ENCODE measurements at regions not wholly inside any gene's neighbourhood (a gene's known extent, or its start where the extent isn't known, plus 50 kb on each side); places are given as distances from the start of the nearest gene placed in this dataset.

DNA sequence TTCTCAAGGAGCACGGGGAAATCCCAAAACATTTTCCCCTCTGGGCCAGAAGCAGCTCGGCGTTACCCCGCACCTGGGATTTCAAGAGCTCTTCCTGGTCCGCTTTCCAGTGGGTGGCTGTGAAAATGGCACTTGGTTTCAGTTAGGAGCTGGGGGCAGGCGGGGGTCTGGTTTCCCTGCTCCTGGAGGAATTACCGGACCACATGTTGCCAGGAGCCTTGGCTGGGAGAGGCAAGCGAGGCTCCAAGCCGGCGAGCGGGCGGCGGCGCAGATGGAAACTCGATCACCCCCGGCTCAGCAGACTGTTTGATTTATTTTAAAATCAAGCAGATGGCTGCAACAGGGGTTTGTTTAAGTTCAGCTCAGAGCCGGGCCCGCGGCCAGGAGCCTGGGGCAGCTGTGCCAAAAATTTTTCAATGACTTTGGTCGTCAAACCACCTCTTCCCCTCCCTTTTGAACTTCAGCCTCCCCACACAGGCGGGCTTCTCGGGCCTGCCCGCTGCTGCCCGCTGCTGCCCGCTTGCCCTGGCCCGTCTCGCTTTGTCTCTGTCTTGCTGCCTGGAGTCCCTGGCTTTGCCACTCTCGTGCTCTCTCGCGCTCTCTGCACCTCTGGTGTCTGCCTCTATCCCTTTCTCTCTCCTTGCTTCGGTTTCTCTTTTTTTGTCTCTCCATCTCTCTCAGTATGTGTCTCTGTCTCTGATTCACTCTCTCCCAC is 108.0 kb upstream of the CIBAR2 start:
- H3K9me3 ChIP-seq (ENCODE audit: control insufficient read depth, insufficient read depth, low read length) = no peaks in the 10 kb centered on the region
- no peaks in the 10 kb centered on the region for H3K36me3 ChIP-seq (ENCODE audit: control insufficient read depth, insufficient read depth, low read length)
- peaks cover 6% of the 10 kb centered on the region for H3K27me3 ChIP-seq (ENCODE audit: control insufficient read depth, insufficient read depth, low read length)
- H3K4me1 ChIP-seq (ENCODE audit: control insufficient read depth, insufficient read depth, low read length) = peaks cover 46% of the 10 kb centered on the region
- WGBS (ENCODE audit: insufficient coverage) = 15% methylated on average over 30 of the region's 31 CpGs
- DNase-seq (ENCODE audit: low read depth in 4 of 6, low spot score in 6 of 6) = peak; percentile 71 to 97 (median 80)
- H3K4me3 ChIP-seq (ENCODE audit: low read depth, low read length) = peak overlapping the region; percentile 12
- H3K27ac ChIP-seq (ENCODE audit: low read depth, low read length) = peak overlapping the region; percentile 76

DNA sequence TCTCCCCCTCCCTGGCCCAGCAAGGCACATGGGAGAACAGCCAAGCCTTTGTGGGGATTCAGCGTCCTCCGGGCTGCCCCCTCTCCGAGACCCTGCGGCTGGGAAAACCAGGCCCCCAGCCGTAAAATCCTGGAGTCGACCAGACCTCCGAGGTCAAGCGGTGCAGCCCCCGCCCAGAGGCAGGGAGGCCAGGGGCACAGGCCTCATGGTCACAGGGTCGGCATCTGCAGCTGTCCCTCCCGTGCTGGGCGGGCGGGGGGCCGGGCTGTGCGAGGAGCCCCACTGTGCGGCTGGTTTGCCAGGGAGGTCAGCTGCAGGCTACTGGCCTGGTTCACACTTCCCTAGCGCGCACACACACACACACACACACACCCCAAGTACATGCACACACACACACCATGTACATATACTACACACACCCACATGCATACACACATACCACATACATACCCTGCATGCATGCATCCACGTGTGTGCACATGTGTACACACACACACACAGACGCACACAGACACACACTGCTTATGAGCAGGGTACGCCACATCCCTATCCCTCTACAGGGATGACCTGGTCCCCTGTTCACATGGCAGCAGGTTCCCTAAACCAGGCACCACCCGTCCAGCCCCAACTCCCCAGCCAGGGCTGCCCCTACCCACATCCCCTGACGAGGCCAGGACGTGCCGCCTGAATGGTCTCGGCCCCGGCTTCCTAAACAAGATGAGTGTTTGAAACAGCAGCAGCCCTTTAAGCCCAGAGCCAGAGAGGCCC is 108.9 kb upstream of the CIBAR2 start:
- 41% methylated on average over 27 of the region's 27 CpGs for WGBS (ENCODE audit: insufficient coverage)
- H3K36me3 ChIP-seq (ENCODE audit: control insufficient read depth, insufficient read depth, low read length) = no peaks in the 10 kb centered on the region
- H3K4me3 ChIP-seq (ENCODE audit: low read depth, low read length) = no peak overlapping the region
- peak in 1 of 6 donors; percentile 62 for DNase-seq (ENCODE audit: low read depth in 4 of 6, low spot score in 6 of 6)
- H3K27ac ChIP-seq (ENCODE audit: low read depth, low read length) = peak overlapping the region; percentile 76
- peaks cover 2% of the 10 kb centered on the region for H3K27me3 ChIP-seq (ENCODE audit: control insufficient read depth, insufficient read depth, low read length)
- no peaks in the 10 kb centered on the region for H3K9me3 ChIP-seq (ENCODE audit: control insufficient read depth, insufficient read depth, low read length)
- peaks cover 42% of the 10 kb centered on the region for H3K4me1 ChIP-seq (ENCODE audit: control insufficient read depth, insufficient read depth, low read length)

DNA sequence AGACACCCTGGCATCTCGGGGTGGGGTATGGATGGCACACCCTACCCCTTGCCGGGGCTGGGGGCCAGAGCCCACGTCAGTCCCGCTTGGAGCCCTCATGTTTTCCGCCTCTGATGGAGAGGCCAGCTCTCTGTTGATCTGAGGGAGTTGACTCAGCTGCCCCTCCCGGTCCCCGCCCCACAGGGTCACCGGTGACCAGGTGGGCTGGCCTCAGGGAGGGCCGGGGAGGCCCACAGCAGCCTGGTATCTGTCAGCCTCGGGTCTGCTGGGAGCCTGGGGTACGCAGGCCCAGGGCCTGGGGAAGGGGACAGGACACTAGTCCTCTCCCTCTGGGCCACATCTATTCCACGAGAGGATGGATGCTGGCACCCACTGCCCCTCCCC is 109.5 kb upstream of the CIBAR2 start:
- H3K27ac ChIP-seq (ENCODE audit: low read depth, low read length) = peak overlapping the region; percentile 57
- WGBS (ENCODE audit: insufficient coverage) = 66% methylated on average over 12 of the region's 12 CpGs
- DNase-seq (ENCODE audit: low read depth in 4 of 6, low spot score in 6 of 6) = no peak
- no peaks in the 10 kb centered on the region for H3K9me3 ChIP-seq (ENCODE audit: control insufficient read depth, insufficient read depth, low read length)
- peaks cover 44% of the 10 kb centered on the region for H3K4me1 ChIP-seq (ENCODE audit: control insufficient read depth, insufficient read depth, low read length)
- no peak overlapping the region for H3K4me3 ChIP-seq (ENCODE audit: low read depth, low read length)
- H3K36me3 ChIP-seq (ENCODE audit: control insufficient read depth, insufficient read depth, low read length) = no peaks in the 10 kb centered on the region
- peaks cover 2% of the 10 kb centered on the region for H3K27me3 ChIP-seq (ENCODE audit: control insufficient read depth, insufficient read depth, low read length)

DNA sequence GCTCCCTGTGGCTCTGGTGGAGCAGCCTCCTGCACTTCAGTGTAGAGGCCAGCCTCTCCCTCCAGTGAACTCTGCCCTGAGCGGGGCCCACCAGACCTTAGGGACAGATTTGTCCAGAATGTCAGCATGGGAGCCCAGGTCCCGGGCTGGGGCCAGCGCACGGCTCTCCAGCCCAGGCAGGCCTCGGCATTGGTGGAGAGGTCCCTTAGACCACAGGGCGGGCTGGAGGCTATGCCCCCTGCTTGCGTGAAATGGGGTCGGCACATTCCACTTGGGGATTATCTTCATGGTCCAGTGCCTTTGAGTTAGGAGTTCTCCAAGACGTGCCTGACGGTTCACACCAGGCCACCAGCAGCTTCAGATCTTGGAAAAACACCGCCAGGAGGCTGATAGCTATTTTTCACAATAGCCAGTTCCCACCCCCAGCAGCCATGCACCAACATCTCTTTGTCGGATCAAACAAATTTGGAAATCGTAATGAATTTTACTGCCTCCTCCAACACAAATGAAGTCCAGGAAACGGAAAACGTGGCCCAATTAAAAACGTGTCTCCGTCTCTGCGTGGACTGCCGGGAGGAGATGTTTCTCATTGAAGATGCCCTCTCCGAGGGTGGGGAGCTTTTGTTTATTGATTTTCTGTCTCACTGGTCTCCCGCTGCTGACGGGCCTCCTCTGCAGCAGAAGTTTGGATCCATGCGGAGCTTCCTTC is 110.0 kb upstream of the CIBAR2 start:
- Histone ChIP-seq H3K4me3 (ENCODE audit: low read depth, low read length) (no peak overlapping the region), H3K27ac (ENCODE audit: low read depth, low read length) (no peak overlapping the region), H3K27me3 (ENCODE audit: control insufficient read depth, insufficient read depth, low read length) (no peaks in the 10 kb centered on the region), H3K4me1 (ENCODE audit: control insufficient read depth, insufficient read depth, low read length) (peaks cover 44% of the 10 kb centered on the region), H3K36me3 (ENCODE audit: control insufficient read depth, insufficient read depth, low read length) (no peaks in the 10 kb centered on the region), H3K9me3 (ENCODE audit: control insufficient read depth, insufficient read depth, low read length) (no peaks in the 10 kb centered on the region)
- peak in 2 of 6 donors; percentile 41 to 51 for DNase-seq (ENCODE audit: low read depth in 4 of 6, low spot score in 6 of 6)
- 79% methylated on average over 14 of the region's 23 CpGs for WGBS (ENCODE audit: insufficient coverage)

DNA sequence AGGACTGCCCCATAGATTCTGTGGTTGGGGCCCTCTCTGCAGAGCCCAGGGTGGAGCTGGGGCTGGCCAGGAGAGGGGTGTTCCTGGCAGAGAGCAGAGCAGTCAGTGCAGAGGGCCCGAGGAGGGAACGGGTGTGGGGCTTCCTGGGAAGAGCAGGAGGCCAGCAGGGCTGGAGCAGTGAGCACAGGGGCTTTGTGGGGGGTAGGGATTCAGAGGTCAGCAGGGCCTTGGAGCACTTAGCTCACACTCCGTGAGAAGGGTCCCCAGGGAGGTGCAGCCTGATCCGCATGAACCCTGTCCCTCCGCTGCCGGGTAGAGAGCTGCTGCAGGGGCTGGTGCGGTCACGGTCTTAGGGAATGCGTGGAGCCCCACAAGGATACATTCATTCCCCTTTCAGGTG is 113.0 kb upstream of the CIBAR2 start:
- H3K4me3 ChIP-seq (ENCODE audit: low read depth, low read length) = no peak overlapping the region
- peaks cover 3% of the 10 kb centered on the region for H3K36me3 ChIP-seq (ENCODE audit: control insufficient read depth, insufficient read depth, low read length)
- H3K9me3 ChIP-seq (ENCODE audit: control insufficient read depth, insufficient read depth, low read length) = no peaks in the 10 kb centered on the region
- 38% methylated on average over 4 of the region's 9 CpGs for WGBS (ENCODE audit: insufficient coverage)
- DNase-seq (ENCODE audit: low read depth in 4 of 6, low spot score in 6 of 6) = no peak
- H3K27ac ChIP-seq (ENCODE audit: low read depth, low read length) = no peak overlapping the region
- H3K4me1 ChIP-seq (ENCODE audit: control insufficient read depth, insufficient read depth, low read length) = peaks cover 57% of the 10 kb centered on the region
- H3K27me3 ChIP-seq (ENCODE audit: control insufficient read depth, insufficient read depth, low read length) = peaks cover 3% of the 10 kb centered on the region

DNA sequence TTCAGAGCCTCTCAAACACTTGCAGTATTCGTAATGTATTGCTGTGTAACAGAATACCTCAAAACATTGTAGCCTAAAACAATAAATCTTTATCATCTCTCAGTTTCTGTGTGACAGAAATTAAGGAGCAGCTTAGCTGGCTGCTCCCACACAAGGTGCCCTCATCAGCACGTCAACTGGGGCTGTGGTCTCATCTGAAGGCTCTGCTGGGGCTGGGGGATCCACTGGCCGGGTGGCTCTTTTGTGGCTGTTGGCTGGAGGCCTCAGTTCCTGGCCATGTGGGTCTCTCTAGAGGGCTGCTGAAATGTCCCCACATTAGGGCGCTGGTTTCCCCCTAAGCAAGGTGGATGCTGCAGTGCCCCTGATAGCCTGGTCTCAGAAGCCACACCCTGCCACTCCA is 113.4 kb upstream of the CIBAR2 start:
- Histone ChIP-seq H3K36me3 (ENCODE audit: control insufficient read depth, insufficient read depth, low read length) (peaks cover 3% of the 10 kb centered on the region), H3K4me3 (ENCODE audit: low read depth, low read length) (no peak overlapping the region), H3K27me3 (ENCODE audit: control insufficient read depth, insufficient read depth, low read length) (peaks cover 3% of the 10 kb centered on the region), H3K9me3 (ENCODE audit: control insufficient read depth, insufficient read depth, low read length) (no peaks in the 10 kb centered on the region), H3K27ac (ENCODE audit: low read depth, low read length) (no peak overlapping the region), H3K4me1 (ENCODE audit: control insufficient read depth, insufficient read depth, low read length) (peaks cover 57% of the 10 kb centered on the region)
- DNase-seq (ENCODE audit: low read depth in 4 of 6, low spot score in 6 of 6) = no peak
- 97% methylated on average over 3 of the region's 4 CpGs for WGBS (ENCODE audit: insufficient coverage)

DNA sequence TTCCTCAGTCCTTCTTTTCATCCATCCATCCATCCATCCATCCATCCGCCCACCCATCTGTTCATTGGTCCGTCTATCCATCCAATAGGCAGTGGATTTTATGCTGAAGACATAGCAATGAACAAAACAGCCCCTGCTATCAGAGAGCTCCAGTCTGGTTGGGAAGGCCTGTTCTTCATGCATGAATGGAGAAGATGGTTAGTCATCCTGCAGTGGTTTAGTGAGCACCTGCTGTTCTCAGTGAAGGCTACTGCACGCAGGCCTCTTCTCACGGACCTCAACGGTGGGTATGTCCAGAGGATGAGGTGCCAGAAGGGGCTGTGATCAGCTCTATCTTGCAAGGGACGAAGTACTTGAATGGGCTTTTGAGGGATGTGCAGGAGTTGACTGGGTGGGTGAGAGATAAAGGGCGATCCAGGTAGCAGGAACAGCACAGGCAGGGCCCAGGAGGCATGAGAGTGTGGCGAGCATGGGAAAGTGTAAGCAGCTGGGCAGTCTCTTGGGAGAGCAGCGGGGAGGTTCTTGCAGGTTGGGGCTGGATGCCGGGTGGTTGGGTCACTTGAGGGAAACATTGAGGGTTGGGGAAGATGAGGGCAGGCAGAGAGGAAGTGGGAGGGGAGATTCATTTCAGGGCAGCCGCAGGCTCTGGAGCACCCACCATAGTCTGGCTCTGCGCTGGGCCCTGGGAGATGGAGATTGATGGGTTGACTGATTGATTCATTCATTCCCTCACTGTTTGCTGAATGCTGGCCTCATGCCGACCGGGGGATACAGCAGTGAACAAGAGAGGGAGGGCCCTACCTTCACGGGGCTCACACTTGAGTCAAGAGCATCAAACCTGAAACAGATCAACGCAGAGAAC is 115.0 kb upstream of the CIBAR2 start:
- Histone ChIP-seq H3K4me1 (ENCODE audit: control insufficient read depth, insufficient read depth, low read length) (peaks cover 48% of the 10 kb centered on the region), H3K27ac (ENCODE audit: low read depth, low read length) (no peak overlapping the region), H3K36me3 (ENCODE audit: control insufficient read depth, insufficient read depth, low read length) (peaks cover 3% of the 10 kb centered on the region), H3K9me3 (ENCODE audit: control insufficient read depth, insufficient read depth, low read length) (no peaks in the 10 kb centered on the region), H3K27me3 (ENCODE audit: control insufficient read depth, insufficient read depth, low read length) (peaks cover 3% of the 10 kb centered on the region), H3K4me3 (ENCODE audit: low read depth, low read length) (no peak overlapping the region)
- WGBS (ENCODE audit: insufficient coverage) = 73% methylated on average over 14 of the region's 16 CpGs
- DNase-seq (ENCODE audit: low read depth in 4 of 6, low spot score in 6 of 6) = no peak

DNA sequence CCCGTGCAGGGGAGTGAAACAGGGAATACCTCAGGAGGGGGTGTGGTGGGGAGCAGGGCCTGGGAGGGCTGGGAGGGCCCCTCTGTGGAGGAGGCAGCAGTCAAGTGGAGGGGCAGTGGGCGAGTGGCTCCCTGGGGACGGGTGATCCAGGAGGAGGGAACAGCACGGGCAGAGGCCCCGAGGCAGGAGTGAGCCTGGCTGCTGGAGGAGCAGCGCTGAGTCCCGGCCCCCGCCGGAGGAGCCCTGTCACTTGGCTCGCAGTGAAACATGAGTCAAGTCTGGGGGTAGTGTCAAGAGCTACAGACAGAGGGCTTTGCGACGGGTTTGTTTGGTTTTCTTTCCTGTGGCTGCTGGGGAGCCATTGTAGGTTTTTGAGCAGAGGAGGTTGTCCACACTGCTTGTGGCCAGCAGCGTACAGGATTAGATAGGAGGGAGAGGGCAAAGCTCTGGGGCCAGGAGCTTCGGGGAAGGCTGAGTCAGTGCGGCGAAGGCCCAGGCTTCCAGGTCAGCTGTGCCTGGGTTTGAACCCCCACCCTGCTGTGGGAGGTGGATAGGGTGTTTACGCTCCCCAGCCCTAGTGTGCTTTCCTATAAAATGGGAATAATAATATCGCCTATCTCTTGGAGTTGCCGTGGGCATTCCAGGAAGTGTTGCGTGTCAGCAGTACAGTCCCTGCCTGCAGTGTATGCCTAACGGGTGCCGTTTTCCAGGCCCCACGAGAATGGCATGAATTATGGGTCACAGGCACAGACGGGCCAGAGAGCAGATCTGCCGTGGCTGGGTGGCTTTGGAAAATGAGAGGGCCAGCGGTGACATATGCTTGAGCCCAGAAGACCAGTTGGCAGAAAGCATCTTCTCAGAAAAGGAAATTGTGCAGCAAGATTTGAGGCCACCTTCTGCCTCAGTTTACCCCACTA is 115.9 kb upstream of the CIBAR2 start:
- WGBS (ENCODE audit: insufficient coverage) = 53% methylated on average over 25 of the region's 26 CpGs
- Histone ChIP-seq H3K9me3 (ENCODE audit: control insufficient read depth, insufficient read depth, low read length) (no peaks in the 10 kb centered on the region), H3K36me3 (ENCODE audit: control insufficient read depth, insufficient read depth, low read length) (peaks cover 3% of the 10 kb centered on the region), H3K27me3 (ENCODE audit: control insufficient read depth, insufficient read depth, low read length) (peaks cover 3% of the 10 kb centered on the region), H3K27ac (ENCODE audit: low read depth, low read length) (no peak overlapping the region), H3K4me3 (ENCODE audit: low read depth, low read length) (no peak overlapping the region), H3K4me1 (ENCODE audit: control insufficient read depth, insufficient read depth, low read length) (peaks cover 52% of the 10 kb centered on the region)
- no peak for DNase-seq (ENCODE audit: low read depth in 4 of 6, low spot score in 6 of 6)

Data from spinal cord (tissue), 9 donors.